ENCODE measurements at regions not wholly inside any gene's neighbourhood (a gene's known extent, or its start where the extent isn't known, plus 50 kb on each side); places are given as distances from the start of the nearest gene placed in this dataset.

DNA sequence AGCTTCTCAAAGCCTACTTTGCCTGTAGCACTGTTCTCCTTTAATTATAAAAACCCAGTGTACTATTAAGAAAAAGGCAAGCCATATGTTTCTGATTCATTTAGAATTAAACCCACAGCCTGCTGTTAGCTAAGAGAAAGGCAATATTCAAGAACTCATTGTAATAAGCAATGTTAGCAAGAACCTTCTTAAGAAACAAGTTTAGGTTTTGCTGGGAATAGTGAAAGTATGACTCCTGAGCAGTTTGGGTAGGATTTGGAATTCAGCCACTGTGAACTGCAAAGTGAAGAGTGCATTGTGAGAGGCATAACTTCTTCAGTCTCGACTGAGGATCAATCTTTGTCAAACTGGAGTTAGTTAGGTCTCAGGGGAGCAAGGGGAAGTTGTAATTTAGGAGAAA, 206.5 kb upstream of the NT5C1B start:
- H2AFZ ChIP-seq, result no peak overlapping the region
- TF ChIP-seq, protein P1, sequence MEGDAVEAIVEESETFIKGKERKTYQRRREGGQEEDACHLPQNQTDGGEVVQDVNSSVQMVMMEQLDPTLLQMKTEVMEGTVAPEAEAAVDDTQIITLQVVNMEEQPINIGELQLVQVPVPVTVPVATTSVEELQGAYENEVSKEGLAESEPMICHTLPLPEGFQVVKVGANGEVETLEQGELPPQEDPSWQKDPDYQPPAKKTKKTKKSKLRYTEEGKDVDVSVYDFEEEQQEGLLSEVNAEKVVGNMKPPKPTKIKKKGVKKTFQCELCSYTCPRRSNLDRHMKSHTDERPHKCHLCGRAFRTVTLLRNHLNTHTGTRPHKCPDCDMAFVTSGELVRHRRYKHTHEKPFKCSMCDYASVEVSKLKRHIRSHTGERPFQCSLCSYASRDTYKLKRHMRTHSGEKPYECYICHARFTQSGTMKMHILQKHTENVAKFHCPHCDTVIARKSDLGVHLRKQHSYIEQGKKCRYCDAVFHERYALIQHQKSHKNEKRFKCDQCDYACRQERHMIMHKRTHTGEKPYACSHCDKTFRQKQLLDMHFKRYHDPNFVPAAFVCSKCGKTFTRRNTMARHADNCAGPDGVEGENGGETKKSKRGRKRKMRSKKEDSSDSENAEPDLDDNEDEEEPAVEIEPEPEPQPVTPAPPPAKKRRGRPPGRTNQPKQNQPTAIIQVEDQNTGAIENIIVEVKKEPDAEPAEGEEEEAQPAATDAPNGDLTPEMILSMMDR (IDR thresholded peaks at IDR 0.05), result no peak
- H3K4me1 ChIP-seq, result no peaks in the 10 kb centered on the region
- H3K9me3 ChIP-seq (ENCODE audit: control insufficient read depth, low read length), result no peaks in the 10 kb centered on the region
- H3K4me2 ChIP-seq (ENCODE audit: low read length), result no peak overlapping the region
- H3K27me3 ChIP-seq (ENCODE audit: control insufficient read depth, insufficient read depth, low read length), result no peaks in the 10 kb centered on the region
- no peaks in the 10 kb centered on the region for H3K79me2 ChIP-seq
- no peak overlapping the region for H3K9ac ChIP-seq
- no peaks in the 10 kb centered on the region for H3K36me3 ChIP-seq (ENCODE audit: control insufficient read depth, insufficient read depth, low read length)
- no peak overlapping the region for H3K27ac ChIP-seq
- no peak overlapping the region for H3K4me3 ChIP-seq (ENCODE audit: low read depth, low read length)

DNA sequence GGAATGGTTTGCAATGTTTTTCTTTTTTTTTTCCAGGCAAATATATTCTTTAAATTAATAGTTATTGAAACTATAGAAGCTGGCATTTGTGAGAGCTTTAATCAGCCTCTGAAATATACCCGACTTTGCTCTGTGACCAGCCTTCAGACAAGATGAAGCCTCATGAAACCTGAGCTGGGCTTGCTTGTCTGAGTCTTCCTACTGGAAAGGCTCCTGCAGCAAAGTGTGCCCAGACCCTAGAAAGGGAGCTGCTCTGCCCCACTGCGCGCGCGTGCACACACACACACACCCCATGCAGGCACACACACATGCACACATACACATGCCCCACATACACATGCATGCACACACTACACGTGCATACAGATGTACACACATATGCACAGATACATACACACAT, 203.3 kb upstream of the NT5C1B start:
- H3K79me2 ChIP-seq, result no peaks in the 10 kb centered on the region
- no peaks in the 10 kb centered on the region for H3K27me3 ChIP-seq (ENCODE audit: control insufficient read depth, insufficient read depth, low read length)
- H3K4me3 ChIP-seq (ENCODE audit: low read depth, low read length), result no peak overlapping the region
- TF ChIP-seq, protein P1 (IDR thresholded peaks at IDR 0.05), result no peak
- peaks cover 3% of the 10 kb centered on the region for H3K4me1 ChIP-seq
- no peaks in the 10 kb centered on the region for H3K9me3 ChIP-seq (ENCODE audit: control insufficient read depth, low read length)
- H3K27ac ChIP-seq, result no peak overlapping the region
- no peak overlapping the region for H2AFZ ChIP-seq
- H3K36me3 ChIP-seq (ENCODE audit: control insufficient read depth, insufficient read depth, low read length), result no peaks in the 10 kb centered on the region
- H3K4me2 ChIP-seq (ENCODE audit: low read length), result no peak overlapping the region
- H3K9ac ChIP-seq, result no peak overlapping the region

DNA sequence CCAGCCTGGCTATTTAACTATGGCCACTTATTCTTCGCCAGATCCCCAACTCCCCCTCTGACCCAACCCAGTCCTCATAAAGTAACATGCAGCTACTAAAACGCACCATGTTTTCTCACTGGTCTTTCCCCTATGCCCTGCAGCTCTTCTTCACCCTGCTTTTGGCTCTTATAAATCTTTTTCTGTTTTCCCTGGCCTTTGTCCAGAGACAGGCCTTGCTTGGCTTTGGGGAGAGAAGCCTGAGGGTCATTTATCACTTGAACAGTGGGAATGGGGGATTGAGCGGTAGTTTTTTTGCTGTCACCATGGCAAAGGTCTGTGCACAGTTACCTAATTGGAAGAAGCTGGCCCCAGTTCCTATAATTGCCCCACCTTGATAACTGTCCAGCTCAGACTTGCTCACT, 202.9 kb upstream of the NT5C1B start:
- Histone ChIP-seq H3K9me3 (ENCODE audit: control insufficient read depth, low read length) (no peaks in the 10 kb centered on the region), H3K27ac (no peak overlapping the region), H2AFZ (no peak overlapping the region), H3K79me2 (no peaks in the 10 kb centered on the region), H3K9ac (no peak overlapping the region), H3K4me1 (peaks cover 5% of the 10 kb centered on the region), H3K4me2 (ENCODE audit: low read length) (no peak overlapping the region), H3K27me3 (ENCODE audit: control insufficient read depth, insufficient read depth, low read length) (no peaks in the 10 kb centered on the region), H3K36me3 (ENCODE audit: control insufficient read depth, insufficient read depth, low read length) (no peaks in the 10 kb centered on the region), H3K4me3 (ENCODE audit: low read depth, low read length) (no peak overlapping the region)
- TF ChIP-seq, protein P1 (IDR thresholded peaks at IDR 0.05), result no peak

DNA sequence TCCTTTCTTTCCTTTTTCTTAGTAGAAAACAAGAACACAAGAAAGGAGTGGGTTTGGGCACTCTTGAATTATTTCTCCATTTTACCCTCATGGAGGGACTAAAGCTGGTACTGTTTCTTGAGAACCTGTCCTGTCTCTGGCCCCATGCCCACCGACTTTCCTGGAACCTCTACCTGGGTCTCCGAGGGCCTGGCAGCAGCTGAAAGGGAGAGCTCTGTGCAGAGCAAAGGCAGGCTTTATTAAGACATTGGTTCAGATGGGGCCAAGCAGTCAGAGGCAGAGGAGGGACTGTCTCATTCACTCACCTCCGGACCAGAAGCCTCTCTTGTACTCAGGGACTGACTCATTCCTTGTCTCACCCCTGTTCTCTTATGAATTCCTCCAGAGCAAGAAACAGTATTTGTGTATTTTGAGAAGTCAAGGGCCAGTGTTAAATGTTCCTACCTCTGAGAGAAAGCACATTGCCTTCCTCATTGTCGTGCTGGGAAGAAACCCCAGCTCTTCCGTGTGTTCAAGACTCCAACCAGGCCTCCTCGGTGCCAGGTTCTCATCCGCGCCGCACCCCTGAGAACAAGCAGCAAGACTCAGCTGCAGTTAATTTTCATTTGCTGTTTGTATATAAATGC, 201.9 kb upstream of the NT5C1B start:
- no peak overlapping the region for H3K9ac ChIP-seq
- H2AFZ ChIP-seq, result no peak overlapping the region
- TF ChIP-seq, protein P1 (IDR thresholded peaks at IDR 0.05), result no peak
- no peak overlapping the region for H3K4me2 ChIP-seq (ENCODE audit: low read length)
- no peaks in the 10 kb centered on the region for H3K79me2 ChIP-seq
- no peaks in the 10 kb centered on the region for H3K36me3 ChIP-seq (ENCODE audit: control insufficient read depth, insufficient read depth, low read length)
- no peak overlapping the region for H3K4me3 ChIP-seq (ENCODE audit: low read depth, low read length)
- no peak overlapping the region for H3K27ac ChIP-seq
- no peaks in the 10 kb centered on the region for H3K9me3 ChIP-seq (ENCODE audit: control insufficient read depth, low read length)
- H3K4me1 ChIP-seq, result peaks cover 6% of the 10 kb centered on the region
- no peaks in the 10 kb centered on the region for H3K27me3 ChIP-seq (ENCODE audit: control insufficient read depth, insufficient read depth, low read length)

DNA sequence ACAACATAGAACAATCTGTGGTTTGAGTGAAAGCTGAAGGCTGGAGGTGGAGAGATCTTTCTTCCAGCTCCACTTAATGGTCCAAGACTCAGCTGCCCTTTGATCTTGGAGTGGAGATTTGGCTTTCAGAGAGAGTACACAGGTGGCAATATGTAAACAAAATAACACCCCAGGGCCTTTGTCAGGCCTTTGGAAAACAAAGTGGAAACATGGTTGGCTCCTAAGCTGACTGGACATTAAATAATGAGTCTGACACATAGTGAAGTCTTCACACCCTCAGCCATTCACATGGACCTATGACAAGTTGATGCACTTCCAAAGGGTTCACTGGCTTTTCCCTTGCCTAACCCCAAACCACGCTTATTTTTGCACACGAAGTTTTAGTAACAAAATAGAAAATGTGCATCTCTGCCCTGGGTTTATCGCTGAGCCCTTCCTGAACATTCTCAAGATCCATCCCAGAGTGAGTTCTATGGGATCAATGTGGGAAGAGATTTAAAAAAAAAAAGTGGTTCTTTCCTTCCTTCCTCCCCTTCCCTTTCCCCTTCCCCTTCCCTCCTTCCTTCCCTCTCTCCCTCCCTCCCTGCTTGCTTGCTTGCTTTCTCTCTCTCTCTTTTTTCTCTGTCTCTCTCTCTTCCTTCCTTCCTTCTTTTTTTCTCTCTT, 201.3 kb upstream of the NT5C1B start:
- Histone ChIP-seq H3K27me3 (ENCODE audit: control insufficient read depth, insufficient read depth, low read length) (no peaks in the 10 kb centered on the region), H2AFZ (no peak overlapping the region), H3K4me1 (peaks cover 6% of the 10 kb centered on the region), H3K79me2 (no peaks in the 10 kb centered on the region), H3K27ac (no peak overlapping the region), H3K9me3 (ENCODE audit: control insufficient read depth, low read length) (no peaks in the 10 kb centered on the region), H3K9ac (no peak overlapping the region), H3K36me3 (ENCODE audit: control insufficient read depth, insufficient read depth, low read length) (no peaks in the 10 kb centered on the region), H3K4me2 (ENCODE audit: low read length) (no peak overlapping the region), H3K4me3 (ENCODE audit: low read depth, low read length) (no peak overlapping the region)
- TF ChIP-seq, protein P1 (IDR thresholded peaks at IDR 0.05), result no peak

Data from parathyroid adenoma (tissue), 2 donors.